ENCODE measurements at regions not wholly inside any gene's neighbourhood (a gene's known extent, or its start where the extent isn't known, plus 50 kb on each side); places are given as distances from the start of the nearest gene placed in this dataset.

- TF ChIP-seq MAX (IDR thresholded peaks at IDR 0.05), result no peak
- no peak for TF ChIP-seq EP300 (IDR thresholded peaks at IDR 0.05; ENCODE audit: borderline replicate concordance)
- TF ChIP-seq EGR1 (IDR thresholded peaks at IDR 0.05), result no peak
- no peak for TF ChIP-seq CEBPB (IDR thresholded peaks at IDR 0.05)
- TF ChIP-seq YY1 (IDR thresholded peaks at IDR 0.05; ENCODE audit: low read depth), result no peak
- TF ChIP-seq TCF12 (IDR thresholded peaks at IDR 0.05; ENCODE audit: low read depth), result no peak
- no peak for TF ChIP-seq TEAD4 (IDR thresholded peaks at IDR 0.05)
- no peak for TF ChIP-seq REST (IDR thresholded peaks at IDR 0.05; ENCODE audit: low read depth)
- TF ChIP-seq CREB1 (IDR thresholded peaks at IDR 0.05; ENCODE audit: low read depth), result no peak
Observed at GRCh38 chr2:20914771-20915170, 91.9 kb upstream of the LDAH start.
